K562 (cell line): ENCODE measurements at regions not wholly inside any gene's neighbourhood (a gene's known extent, or its start where the extent isn't known, plus 50 kb on each side); places are given as distances from the start of the nearest gene placed in this dataset.

ENCODE experiments used
- BRCA1 ChIP-seq, 2 experiments: fragments of 450-650 bp in 1 of 2; sonication (generic) in 1 of 2; formaldehyde crosslinking in 1 of 2; IDR thresholded peaks; 2 replicates each; pipeline versions ENCODE4 v1.5.0 to v1.6.1; 2017 to 2020; ENCODE audit warnings: mild to moderate bottlenecking in 1 of 2, missing genetic modification reagents in 1 of 2
- HDAC2 ChIP-seq: fragments of 450-650 bp; IDR thresholded peaks from 2 replicates; pipeline ENCODE4 v1.6.1; 2016; ENCODE audit warnings: mild to moderate bottlenecking
- MXI1 ChIP-seq: IDR thresholded peaks from 2 replicates; pipeline ENCODE4 v1.6.1; 2011; ENCODE audit warnings: low read depth, mild to moderate bottlenecking, improper control_type of control experiment, low read length
- ZNF140 ChIP-seq: fragments of 250-450 bp; sonication (Bioruptor Pico); IDR thresholded peaks from 2 replicates; pipeline ENCODE4 v1.8.0; 2021; ENCODE audit warnings: moderate library complexity, mild to moderate bottlenecking, inconsistent platforms

DNA sequence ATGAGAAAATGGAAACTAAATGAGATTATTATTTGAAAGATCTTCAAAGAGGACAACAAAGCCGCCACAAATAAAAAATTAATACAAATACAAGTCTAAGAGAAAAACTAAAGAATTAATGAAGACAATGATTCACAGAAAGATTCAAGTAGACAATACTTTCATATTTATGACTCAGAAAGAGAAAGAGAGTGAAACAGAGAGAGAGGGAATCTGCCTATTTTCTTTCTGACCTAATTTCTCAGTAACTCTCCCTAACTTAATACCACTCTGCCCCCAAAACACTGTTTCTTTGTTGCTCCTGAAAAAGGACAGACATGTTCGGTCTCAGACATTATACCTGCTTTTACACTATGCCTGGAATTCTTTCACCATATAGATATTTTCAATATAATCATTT, 259.1 kb downstream of the SLC6A15 start:
- TF ChIP-seq HDAC2 (no peak), ZNF140 (CRISPR knock-in tag) (no peak), BRCA1 (IDR thresholded peaks at IDR 0.05) (no peak), BRCA1 (CRISPR knock-in tag; IDR thresholded peaks at IDR 0.05) (no peak), MXI1 (no peak)
